HEK293 (cell line): ENCODE measurements at regions not wholly inside any gene's neighbourhood (a gene's known extent, or its start where the extent isn't known, plus 50 kb on each side); places are given as distances from the start of the nearest gene placed in this dataset.
A peak's percentile ranks its signal among the peaks of the same experiment; 100 is the strongest.

Experiments used
- CTCF ChIA-PET: fragments of 350-600 bp; formaldehyde crosslinking; extraction: SDS; loops from one replicate; lab custom pipeline; 2021; ENCODE audit warnings: antibody characterized with exemption; lab: Yijun Ruan, JAX
- POLR2A ChIA-PET: fragments of 300-600 bp; formaldehyde crosslinking; extraction: SDS; loops from one replicate; lab custom pipeline; 2020; ENCODE audit warnings: antibody characterized with exemption, inconsistent platforms; lab: Yijun Ruan, JAX
- H3K27ac ChIP-seq: fragments of 200-500 bp; sonication (Bioruptor generic); 2 replicates; pipeline ENCODE4 v1.5.1; 2014; ENCODE audit warnings: low read depth, low read length, control low read depth, inconsistent platforms; ENCODE audit errors: extremely low read depth
- H3K36me3 ChIP-seq, 2 experiments: fragments of 200-500 bp in 1 of 2; sonication (Bioruptor generic) in 1 of 2; 1 replicate in 1 of 2; 2 replicates in 1 of 2; pipeline ENCODE4 v1.5.1; 2014 to 2017; ENCODE audit warnings: inconsistent platforms in 2 of 2, low read length in 2 of 2; ENCODE audit not compliant: control insufficient read depth in 2 of 2, insufficient read depth in 1 of 2
- H3K4me1 ChIP-seq: fragments of 200-500 bp; sonication (Bioruptor generic); 2 replicates; pipeline ENCODE4 v1.5.1; 2014; ENCODE audit warnings: mild to moderate bottlenecking, low read length, inconsistent platforms; ENCODE audit not compliant: control insufficient read depth, insufficient read depth
- H3K4me3 ChIP-seq: 2 replicates; pipeline ENCODE4 v1.5.1; 2011; ENCODE audit warnings: low read depth, mild to moderate bottlenecking, control low read depth, low read length, moderate library complexity
- H3K9me3 ChIP-seq: fragments of 200-500 bp; sonication (Bioruptor generic); 2 replicates; pipeline ENCODE4 v1.5.1; 2014; ENCODE audit warnings: low read depth, low read length, inconsistent platforms; ENCODE audit not compliant: control insufficient read depth, insufficient read depth
- BCL11A ChIP-seq: fragments of 450-650 bp; formaldehyde crosslinking; IDR thresholded peaks from 2 replicates; pipeline ENCODE4 v1.5.1; 2016; ENCODE audit warnings: low read depth, missing biosample characterization, missing genetic modification characterization
- FEZF1 ChIP-seq: fragments of 450-650 bp; formaldehyde crosslinking; IDR thresholded peaks from 2 replicates; pipeline ENCODE4 v1.5.1; 2016; ENCODE audit warnings: missing biosample characterization, missing genetic modification characterization
- GLIS1 ChIP-seq: fragments of 450-650 bp; formaldehyde crosslinking; IDR thresholded peaks from 2 replicates; pipeline ENCODE4 v1.5.1; 2016; ENCODE audit warnings: missing biosample characterization, missing genetic modification characterization
- INSM2 ChIP-seq: fragments of 450-650 bp; formaldehyde crosslinking; IDR thresholded peaks from 2 replicates; pipeline ENCODE4 v1.5.1; 2016; ENCODE audit warnings: missing biosample characterization, missing genetic modification characterization
- KLF1 ChIP-seq: fragments of 450-650 bp; formaldehyde crosslinking; IDR thresholded peaks from 2 replicates; pipeline ENCODE4 v1.5.1; 2016; ENCODE audit warnings: missing biosample characterization, missing genetic modification characterization
- MZF1 ChIP-seq: fragments of 450-650 bp; formaldehyde crosslinking; IDR thresholded peaks from 2 replicates; pipeline ENCODE4 v1.5.1; 2017; ENCODE audit warnings: missing biosample characterization, missing genetic modification characterization, borderline replicate concordance
- REST ChIP-seq: fragments of 450-650 bp; formaldehyde crosslinking; IDR thresholded peaks from 2 replicates; pipeline ENCODE4 v1.5.1; 2016; ENCODE audit warnings: missing biosample characterization, missing genetic modification characterization
- SALL2 ChIP-seq: fragments of 450-650 bp; formaldehyde crosslinking; IDR thresholded peaks from 2 replicates; pipeline ENCODE4 v1.5.0; 2017; ENCODE audit warnings: missing biosample characterization, mild to moderate bottlenecking, missing genetic modification characterization, borderline replicate concordance
- SETDB1 ChIP-seq: IDR thresholded peaks from one replicate; pipeline ENCODE4 v1.6.1; 2017; ENCODE audit warnings: mild to moderate bottlenecking, low read length, moderate library complexity, mixed read lengths; ENCODE audit not compliant: insufficient read length
- ZBTB1 ChIP-seq: fragments of 450-650 bp; formaldehyde crosslinking; IDR thresholded peaks from 2 replicates; pipeline ENCODE4 v1.5.1; 2016; ENCODE audit warnings: missing biosample characterization, missing genetic modification characterization
- ZBTB10 ChIP-seq: fragments of 450-650 bp; formaldehyde crosslinking; IDR thresholded peaks from 2 replicates; pipeline ENCODE4 v1.5.1; 2016; ENCODE audit warnings: missing biosample characterization, missing genetic modification characterization
- ZBTB21 ChIP-seq: fragments of 450-650 bp; formaldehyde crosslinking; IDR thresholded peaks from 2 replicates; pipeline ENCODE4 v1.5.1; 2017; ENCODE audit warnings: missing biosample characterization, missing genetic modification characterization
- ZBTB26 ChIP-seq: fragments of 450-650 bp; formaldehyde crosslinking; optimal IDR thresholded peaks from 2 replicates; pipeline ENCODE3; 2016; ENCODE audit warnings: missing biosample characterization, mild to moderate bottlenecking, missing genetic modification characterization
- ZBTB49 ChIP-seq: fragments of 450-650 bp; formaldehyde crosslinking; IDR thresholded peaks from 2 replicates; pipeline ENCODE4 v1.5.1; 2016; ENCODE audit warnings: missing biosample characterization, missing genetic modification characterization, low read depth
- ZBTB8A ChIP-seq: fragments of 450-650 bp; formaldehyde crosslinking; IDR thresholded peaks from 2 replicates; pipeline ENCODE4 v1.5.1; 2016; ENCODE audit warnings: missing biosample characterization, missing genetic modification characterization
- ZFP41 ChIP-seq: fragments of 450-650 bp; formaldehyde crosslinking; IDR thresholded peaks from 2 replicates; pipeline ENCODE4 v1.5.1; 2016; ENCODE audit warnings: missing biosample characterization, missing genetic modification characterization, borderline replicate concordance
- ZNF16 ChIP-seq: fragments of 450-650 bp; formaldehyde crosslinking; IDR thresholded peaks from 2 replicates; pipeline ENCODE4 v1.5.1; 2016; ENCODE audit warnings: low read depth, missing biosample characterization, missing genetic modification characterization
- ZNF223 ChIP-seq: fragments of 450-650 bp; formaldehyde crosslinking; IDR thresholded peaks from 2 replicates; pipeline ENCODE4 v1.5.1; 2016; ENCODE audit warnings: missing biosample characterization, missing genetic modification characterization
- ZNF416 ChIP-seq: fragments of 450-650 bp; formaldehyde crosslinking; IDR thresholded peaks from 2 replicates; pipeline ENCODE4 v1.5.1; 2016; ENCODE audit warnings: missing biosample characterization, missing genetic modification characterization
- ZNF654 ChIP-seq: fragments of 450-650 bp; formaldehyde crosslinking; IDR thresholded peaks from 2 replicates; pipeline ENCODE4 v1.5.1; 2016; ENCODE audit warnings: low read depth, missing biosample characterization, missing genetic modification characterization
- ZNF658 ChIP-seq: fragments of 450-650 bp; formaldehyde crosslinking; IDR thresholded peaks from 2 replicates; pipeline ENCODE4; 2016; ENCODE audit warnings: missing biosample characterization, missing genetic modification characterization
- ZNF701 ChIP-seq: fragments of 450-650 bp; formaldehyde crosslinking; IDR thresholded peaks from 2 replicates; pipeline ENCODE4 v1.5.1; 2016; ENCODE audit warnings: missing biosample characterization, missing genetic modification characterization
- ZNF776 ChIP-seq: fragments of 450-650 bp; formaldehyde crosslinking; IDR thresholded peaks from 2 replicates; pipeline ENCODE4 v1.5.0; 2017; ENCODE audit warnings: missing biosample characterization, missing genetic modification characterization, borderline replicate concordance

- TF ChIP-seq ZNF223 (tag by site-specific recombination) (no peak), SETDB1 (no peak), MZF1 (tag by site-specific recombination) (no peak), INSM2 (no peak), ZNF416 (tag by site-specific recombination) (no peak), ZBTB21 (tag by site-specific recombination) (peak; percentile 23; the same call in 1 of the 2 replicates), FEZF1 (no peak), ZNF654 (tag by site-specific recombination) (peak; percentile 59), ZNF776 (tag by site-specific recombination) (no peak), REST (tag by site-specific recombination) (peak; percentile 51; the same call in 1 of the 2 replicates), ZNF701 (tag by site-specific recombination) (no peak), ZNF16 (tag by site-specific recombination) (no peak), ZBTB49 (tag by site-specific recombination) (no peak), KLF1 (tag by site-specific recombination) (no peak), BCL11A (tag by site-specific recombination) (no peak), ZBTB8A (tag by site-specific recombination) (0 out of 2 replicates have a peak, but pooled peaks have one; percentile 8), ZNF658 (tag by site-specific recombination) (no peak), GLIS1 (no peak)
These were observed 288.5 kb upstream of the G2E3 start (continued) for GRCh38 chr14:30270200-30271161.

GRCh38 chr14:30271811-30272323 lies 287.1 kb upstream of the G2E3 start:
- ChIA-PET CTCF (interaction anchor here (1.0 to 6.5 kb wide), 6 partner anchors 11 to 266 kb away, joined by 3 to 80 read pairs (median 10); no protein-coding TSS in a partner anchor), POLR2A (no interaction called here)
- no peak overlapping the region for H3K4me3 ChIP-seq
- H3K27ac ChIP-seq, result no peak overlapping the region
- no peaks in the 10 kb centered on the region for H3K4me1 ChIP-seq
- no peaks in the 10 kb centered on the region for H3K9me3 ChIP-seq
- no peaks in the 10 kb centered on the region for H3K36me3 ChIP-seq
- TF ChIP-seq ZNF776 (tag by site-specific recombination) (no peak), ZBTB1 (tag by site-specific recombination) (no peak), ZBTB10 (no peak), ZFP41 (no peak), SALL2 (tag by site-specific recombination) (no peak), ZBTB26 (tag by site-specific recombination) (no peak)
